K562 (cell line): ENCODE measurements at regions not wholly inside any gene's neighbourhood (a gene's known extent, or its start where the extent isn't known, plus 50 kb on each side); places are given as distances from the start of the nearest gene placed in this dataset.

Source experiments
- ATAC-seq: fragments of 200-7000 bp; cut with Tn5 transposase; 3 replicates; pipeline ENCODE4 v1.9.1; 2020; ENCODE audit warnings: moderate library complexity
- BruUV-seq: library from RNA; stranded (reverse); fragments of 400-500 nt; replicated peaks from 2 replicates; lab custom pipeline; 2021; lab: Mats Ljungman, UMichigan
- CTCF ChIA-PET: fragments of 300-600 bp; formaldehyde crosslinking; extraction: SDS; loops from one replicate; lab custom pipeline; 2021; ENCODE audit warnings: low intra/inter-chr PET ratio; lab: Yijun Ruan, JAX
- POLR2A ChIA-PET: fragments of 300-600, 350-650 bp; sonication (Branson Sonifier 250); formaldehyde crosslinking; extraction: SDS; loops from one replicate; lab custom pipeline; 2021; ENCODE audit warnings: antibody characterized with exemption, inconsistent platforms; lab: Yijun Ruan, JAX
- DNase-seq, 4 experiments: peaks; one replicate each; pipeline versions ENCODE4 v3.0.0 to v3.0.0-alpha.2; 2011 to 2018; ENCODE audit warnings: low spot score in 3 of 4, mixed read lengths in 3 of 4; ENCODE audit errors: extremely low read depth in 1 of 4
- FAIRE-seq: peaks from 2 replicates; lab custom pipeline; 2011; peaks lifted over from hg19 to GRCh38; lab: Jason Lieb, UNC
- H2AFZ ChIP-seq: 2 replicates; pipeline ENCODE4 v1.6.0; 2011; ENCODE audit warnings: low read depth, low read length, control low read depth, inconsistent platforms
- H3K27ac ChIP-seq: fragments of 200-600 bp; 3 replicates; pipeline ENCODE4 v1.8.0; 2011; ENCODE audit warnings: low read depth, mild to moderate bottlenecking, control low read depth, inconsistent platforms, low read length, moderate library complexity, mixed read lengths; ENCODE audit errors: extremely low read depth
- H3K27me3 ChIP-seq, 2 experiments: fragments of 300-600 bp in 1 of 2; 2 replicates in 1 of 2; 3 replicates in 1 of 2; pipeline versions ENCODE4 v1.6.0 to v1.8.0; 2011; ENCODE audit warnings: inconsistent platforms in 2 of 2, low read length in 2 of 2, mild to moderate bottlenecking in 1 of 2, mixed read lengths in 1 of 2, moderate library complexity in 1 of 2; ENCODE audit not compliant: control insufficient read depth in 2 of 2, insufficient read depth in 2 of 2
- H3K36me3 ChIP-seq: fragments of 300-600 bp; 3 replicates; pipeline ENCODE4 v1.8.0; 2011; ENCODE audit warnings: mild to moderate bottlenecking, low read length, inconsistent platforms; ENCODE audit not compliant: control insufficient read depth, insufficient read depth
- H3K4me1 ChIP-seq, 2 experiments: fragments of 200-600 bp in 1 of 2; replicated peaks in 1 of 2; 2 replicates in 1 of 2; 3 replicates in 1 of 2; pipeline versions ENCODE4 v1.5.1 to v1.8.0; 2011; ENCODE audit warnings: inconsistent platforms in 2 of 2, low read length in 2 of 2, mild to moderate bottlenecking in 1 of 2, mixed read lengths in 1 of 2, moderate library complexity in 1 of 2; ENCODE audit not compliant: control insufficient read depth in 2 of 2, insufficient read depth in 2 of 2
- H3K4me2 ChIP-seq: 2 replicates; pipeline ENCODE4 v1.6.1; 2011; ENCODE audit warnings: low read length, control low read depth, inconsistent platforms, mixed read lengths; ENCODE audit not compliant: insufficient read depth
- H3K4me3 ChIP-seq: fragments of 200-600 bp; sonication (generic), shearing (Covaris generic); 2 replicates; pipeline ENCODE4 v1.5.1; 2016; ENCODE audit warnings: control low read depth, inconsistent platforms
- H3K79me2 ChIP-seq: fragments of 200-600 bp; 3 replicates; pipeline ENCODE4 v1.8.0; 2011; ENCODE audit warnings: low read length, inconsistent platforms; ENCODE audit not compliant: control insufficient read depth, insufficient read depth
- H3K9ac ChIP-seq, 2 experiments: 2 replicates each; pipeline versions ENCODE4 v1.6.0 to v1.6.1; 2011; ENCODE audit warnings: low read depth in 2 of 2, low read length in 2 of 2, control low read depth in 1 of 2, inconsistent platforms in 1 of 2, mild to moderate bottlenecking in 1 of 2, mixed read lengths in 1 of 2; ENCODE audit not compliant: insufficient read depth in 1 of 2
- H3K9me1 ChIP-seq: one replicate; pipeline ENCODE4 v1.6.0; 2011; ENCODE audit warnings: inconsistent platforms, mild to moderate bottlenecking, low read length, moderate library complexity; ENCODE audit not compliant: control insufficient read depth, insufficient read depth
- H3K9me3 ChIP-seq: replicated peaks from 2 replicates; pipeline ENCODE4 v1.5.1; 2011; ENCODE audit warnings: low read depth, low read length, inconsistent platforms; ENCODE audit not compliant: control insufficient read depth, insufficient read depth
- H4K20me1 ChIP-seq: replicated peaks from 2 replicates; pipeline ENCODE4 v1.6.1; 2011; ENCODE audit warnings: low read length, inconsistent platforms, mixed read lengths; ENCODE audit not compliant: control insufficient read depth, insufficient read depth
- FOXK1 ChIP-seq: sonication (generic); formaldehyde crosslinking; IDR thresholded peaks from 2 replicates; pipeline ENCODE4 v1.8.0; 2022; ENCODE audit warnings: missing genetic modification reagents, mild to moderate bottlenecking, borderline replicate concordance
- HBP1 ChIP-seq: fragments of 450-650 bp; formaldehyde crosslinking; IDR thresholded peaks from 2 replicates; pipeline ENCODE4 v1.4.0; 2022; ENCODE audit warnings: missing genetic modification characterization
- POLR3A ChIP-seq: IDR thresholded peaks from 2 replicates; pipeline ENCODE4 v1.6.1; 2011; ENCODE audit warnings: borderline replicate concordance, mild to moderate bottlenecking, moderate library complexity; ENCODE audit not compliant: insufficient read length, insufficient read depth; ENCODE audit errors: extremely low read depth
- SLC30A9 ChIP-seq: fragments of 250-450 bp; sonication (Bioruptor Pico); IDR thresholded peaks from 2 replicates; pipeline ENCODE4 v1.8.0; 2022; ENCODE audit warnings: mild to moderate bottlenecking, moderate library complexity
- TCF7 ChIP-seq: sonication (generic); IDR thresholded peaks from 2 replicates; pipeline ENCODE4 v1.6.1; 2016; ENCODE audit warnings: antibody characterized with exemption, borderline replicate concordance
- ZBTB5 ChIP-seq: fragments of 450-650 bp; IDR thresholded peaks from 2 replicates; pipeline ENCODE4 v1.6.1; 2017; ENCODE audit warnings: antibody characterized with exemption
- WGBS: fragments of 100-300 bp; shearing (Covaris generic); methylation state at CpG from one replicate; pipeline ENCODE4 v1.1.6; 2016; ENCODE audit warnings: low coverage, mixed read lengths; ENCODE audit not compliant: insufficient coverage; ENCODE audit errors: missing lambda C conversion rate; 5-methylcytosine and 5-hydroxymethylcytosine counted together
- in situ Hi-C: fragments of 300-500 bp; cut with MboI; formaldehyde crosslinking; loops from 4 replicates; pipeline ENCODE4 v1.15.0; 2018; ENCODE audit warnings: inconsistent platforms, mixed read lengths
- intact Hi-C: fragments of 100-400 bp; cut with micrococcal nuclease; formaldehyde crosslinking; loops from 2 replicates; pipeline ENCODE4 v1.14.2; 2022

- no peaks in the 10 kb centered on the region for H3K27me3 ChIP-seq
- intact Hi-C loops = no loop called here
- H3K4me3 ChIP-seq = no peak overlapping the region
- no peaks in the 10 kb centered on the region for H3K9me3 ChIP-seq
- H3K4me1 ChIP-seq = no peaks in the 10 kb centered on the region
- H3K36me3 ChIP-seq = no peaks in the 10 kb centered on the region
- in situ Hi-C loops = no loop called here
- ChIA-PET CTCF (no interaction called here), POLR2A (no interaction called here)
- TF ChIP-seq TCF7 = no peak
- no peak for TF ChIP-seq POLR3A
- no peak for TF ChIP-seq SLC30A9 (CRISPR knock-in tag)
- no peak for TF ChIP-seq FOXK1 (CRISPR knock-in tag)
- no peak for TF ChIP-seq ZBTB5
- TF ChIP-seq HBP1 = no peak
- H3K27ac ChIP-seq = no peak overlapping the region
- H3K9me1 ChIP-seq = no peaks in the 10 kb centered on the region
- 3% methylated on average over 4 of the region's 4 CpGs for WGBS
- no peaks in the 10 kb centered on the region for H3K79me2 ChIP-seq
- no peaks in the 10 kb centered on the region for H4K20me1 ChIP-seq
- ATAC-seq (no peak), FAIRE-seq (no peak), DNase-seq (no peak)
- no TSS peak for BruUV-seq
- no peak overlapping the region for H3K4me2 ChIP-seq
- H2AFZ ChIP-seq = no peak overlapping the region
- no peak overlapping the region for H3K9ac ChIP-seq
These were observed 173.0 kb downstream of the KLF12 start for GRCh38 chr13:73961181-73961580.
